GM23248 (cell line): ENCODE measurements at regions not wholly inside any gene's neighbourhood (a gene's known extent, or its start where the extent isn't known, plus 50 kb on each side); places are given as distances from the start of the nearest gene placed in this dataset.

Experiments
- EZH2 ChIP-seq: fragments of 200-600 bp; sonication (generic); IDR thresholded peaks from 2 replicates; pipeline ENCODE4 v1.6.1; 2018; ENCODE audit warnings: antibody characterized with exemption, mild to moderate bottlenecking; ENCODE audit not compliant: insufficient read depth, poor library complexity, severe bottlenecking
- EZH2phosphoT487 ChIP-seq: fragments of 200-600 bp; sonication (generic); IDR thresholded peaks from 2 replicates; pipeline ENCODE4 v1.6.1; 2018; ENCODE audit warnings: antibody characterized with exemption, moderate library complexity, mild to moderate bottlenecking, low read depth; ENCODE audit not compliant: insufficient read depth

- TF ChIP-seq EZH2phosphoT487 (no peak), EZH2 (no peak)
These were observed 791.8 kb upstream of the MANEA start for GRCh38 chr6:94785514-94785913.
